HG03097 (cell line): ENCODE measurements at regions not wholly inside any gene's neighbourhood (a gene's known extent, or its start where the extent isn't known, plus 50 kb on each side); places are given as distances from the start of the nearest gene placed in this dataset.

Source experiments
- ATAC-seq: cut with Tn5 transposase; IDR thresholded peaks from one replicate; pipeline ENCODE4 v1.9.1; 2021; ENCODE audit not compliant: unreplicated experiment, low FRiP score

DNA sequence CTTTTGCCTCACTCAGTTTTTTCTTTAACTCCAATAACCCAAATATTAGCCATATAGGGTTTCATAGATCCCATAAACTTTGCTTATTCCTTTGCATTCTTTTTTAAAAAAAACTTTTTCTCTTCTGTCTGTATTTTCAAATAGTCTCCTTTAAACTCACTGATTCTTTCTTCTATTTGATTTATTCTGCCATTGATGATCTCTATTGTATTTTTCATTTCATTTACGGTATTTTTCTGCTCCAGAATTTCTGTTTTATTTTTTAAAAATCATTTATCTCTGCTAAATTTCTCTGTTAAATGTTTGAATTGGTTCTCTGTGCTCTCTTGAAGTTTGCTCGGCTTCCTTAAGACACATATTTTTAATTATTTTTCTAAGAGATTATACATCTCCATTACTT lies 573.3 kb upstream of the MAN1A1 start:
- no peak for ATAC-seq

DNA sequence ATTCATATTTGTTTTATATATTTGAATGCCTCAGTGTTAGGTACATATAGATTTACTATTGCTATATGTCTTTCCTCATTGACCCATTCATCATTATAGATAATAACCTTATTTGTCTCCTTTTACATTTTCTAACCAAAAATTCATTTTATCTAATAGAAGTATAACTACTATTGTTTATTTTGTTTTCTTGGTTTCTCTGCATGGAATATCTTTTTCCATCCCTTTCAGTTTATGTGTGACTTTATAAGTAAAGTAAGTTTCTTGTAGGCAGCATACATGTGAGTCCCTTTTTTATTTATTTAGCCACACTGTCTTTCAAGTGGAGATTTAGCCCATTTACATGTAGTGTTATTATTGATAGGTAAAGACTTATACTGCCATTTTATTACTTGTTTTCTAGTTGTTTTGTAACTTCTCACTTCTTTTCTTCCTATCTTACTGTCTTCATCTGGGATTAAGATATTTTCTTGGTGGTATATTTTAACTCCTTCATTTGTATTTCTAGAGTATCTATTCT lies 572.0 kb upstream of the MAN1A1 start:
- no peak for ATAC-seq

- ATAC-seq = no peak
These were observed 567.6 kb upstream of the MAN1A1 start for GRCh38 chr6:119917186-119917585.

DNA sequence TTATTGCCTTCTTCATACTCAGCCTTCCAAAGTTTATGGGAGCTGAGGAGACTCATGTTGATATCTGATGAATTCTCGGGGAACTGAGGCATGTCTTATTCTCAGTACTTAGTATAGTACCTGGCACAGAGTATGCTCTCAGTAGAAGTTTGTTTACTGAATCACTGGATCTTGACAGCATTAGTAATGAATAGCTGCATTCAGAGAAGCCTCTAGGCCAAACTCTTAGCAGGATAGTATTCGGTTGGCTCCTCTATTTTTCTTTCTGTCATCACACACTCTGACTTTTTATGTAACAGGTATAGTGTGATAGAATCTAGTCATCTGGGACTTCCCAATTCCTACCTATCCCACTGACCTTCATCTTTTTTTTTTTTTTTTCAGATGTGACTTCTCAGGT lies 566.4 kb upstream of the MAN1A1 start:
- ATAC-seq = no peak

GRCh38 chr6:119908157-119908556 lies 558.6 kb upstream of the MAN1A1 start:
- no peak for ATAC-seq

- no peak for ATAC-seq
These were observed 553.1 kb upstream of the MAN1A1 start for GRCh38 chr6:119902681-119903080.

- ATAC-seq = no peak
These were observed 547.2 kb upstream of the MAN1A1 start for GRCh38 chr6:119896806-119897205.

GRCh38 chr6:119895626-119896025 lies 546.1 kb upstream of the MAN1A1 start:
- no peak for ATAC-seq

DNA sequence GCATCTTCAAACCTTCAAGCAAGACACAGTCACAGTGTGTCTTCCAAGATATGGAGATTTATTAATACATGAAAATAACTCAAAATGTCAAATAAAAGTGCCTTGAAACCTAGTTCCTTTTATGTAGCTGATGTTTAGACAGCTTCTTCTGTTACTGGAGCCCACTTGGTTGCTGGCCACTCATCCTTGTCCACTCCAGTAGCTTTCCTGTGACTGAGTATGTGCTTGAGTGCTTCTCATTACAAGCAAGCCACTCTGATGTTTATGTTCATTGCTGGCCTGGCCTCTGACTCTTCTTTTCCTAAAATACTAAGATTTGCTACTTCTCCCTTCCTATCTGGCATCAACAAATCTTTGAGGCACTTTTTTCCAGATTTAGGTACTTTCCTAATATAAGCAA lies 545.2 kb upstream of the MAN1A1 start:
- ATAC-seq = no peak

GRCh38 chr6:119891644-119892043 lies 542.1 kb upstream of the MAN1A1 start:
- no peak for ATAC-seq

DNA sequence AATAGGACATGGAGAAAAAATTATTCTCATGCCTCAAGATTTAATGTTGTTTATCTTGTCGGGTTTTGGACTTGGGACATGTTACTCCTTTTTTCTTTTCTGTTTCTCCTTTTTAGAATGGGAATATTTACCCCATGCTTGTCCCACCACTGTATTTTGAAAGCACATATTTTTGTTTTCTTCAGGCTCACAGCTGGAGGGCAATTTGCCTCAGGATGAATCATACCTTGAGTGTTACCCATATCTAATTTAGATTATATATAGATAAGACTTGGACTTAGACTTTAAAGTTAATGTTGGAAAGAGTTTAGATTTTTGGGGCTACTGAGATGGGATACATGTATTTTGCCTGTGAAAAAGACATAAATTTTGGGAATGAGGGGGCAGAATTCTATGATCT lies 541.6 kb upstream of the MAN1A1 start:
- ATAC-seq = no peak

DNA sequence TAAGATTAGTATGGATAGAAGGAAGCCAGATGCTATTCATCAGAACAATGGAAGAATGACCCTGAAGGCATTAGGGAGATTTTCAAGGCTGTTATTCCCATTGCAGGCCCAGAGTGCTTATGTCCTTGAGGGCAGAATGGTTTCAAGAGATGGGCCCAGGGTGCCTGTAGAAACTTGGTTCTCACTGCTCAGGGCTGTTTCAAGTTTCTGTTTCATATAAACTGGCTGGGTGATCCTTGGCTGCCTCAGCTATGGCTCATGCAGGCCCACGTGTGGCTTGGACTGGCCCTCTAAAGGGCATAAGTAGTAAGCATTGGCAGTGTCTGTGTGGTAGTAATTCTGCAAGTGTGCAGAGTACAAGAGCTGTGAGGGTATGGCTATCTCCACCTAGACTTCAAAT lies 540.9 kb upstream of the MAN1A1 start:
- ATAC-seq = no peak

- ATAC-seq = no peak
These were observed 538.1 kb upstream of the MAN1A1 start for GRCh38 chr6:119887666-119888065.

GRCh38 chr6:119881416-119881815 lies 531.9 kb upstream of the MAN1A1 start:
- ATAC-seq = no peak

- no peak for ATAC-seq
These were observed 531.3 kb upstream of the MAN1A1 start for GRCh38 chr6:119880840-119881239.

DNA sequence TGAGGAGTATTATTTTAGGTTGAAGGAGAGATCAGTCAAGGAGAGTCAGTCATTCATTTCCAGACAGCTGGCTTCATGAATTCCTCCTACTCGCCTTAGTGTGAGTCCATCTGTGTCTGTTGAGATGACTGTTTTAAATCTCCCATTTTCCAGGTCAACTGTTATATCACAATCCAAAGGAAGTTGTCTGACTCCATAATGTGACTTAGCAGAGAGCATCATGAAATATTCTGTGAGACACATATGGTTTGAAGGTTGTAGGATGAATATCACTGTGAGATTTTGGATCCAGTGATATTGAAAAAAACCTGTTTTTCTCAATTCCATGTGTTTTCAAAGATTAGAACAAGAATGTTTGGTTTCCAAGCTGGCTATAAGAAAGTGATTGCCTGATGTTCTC lies 530.2 kb upstream of the MAN1A1 start:
- ATAC-seq = no peak

DNA sequence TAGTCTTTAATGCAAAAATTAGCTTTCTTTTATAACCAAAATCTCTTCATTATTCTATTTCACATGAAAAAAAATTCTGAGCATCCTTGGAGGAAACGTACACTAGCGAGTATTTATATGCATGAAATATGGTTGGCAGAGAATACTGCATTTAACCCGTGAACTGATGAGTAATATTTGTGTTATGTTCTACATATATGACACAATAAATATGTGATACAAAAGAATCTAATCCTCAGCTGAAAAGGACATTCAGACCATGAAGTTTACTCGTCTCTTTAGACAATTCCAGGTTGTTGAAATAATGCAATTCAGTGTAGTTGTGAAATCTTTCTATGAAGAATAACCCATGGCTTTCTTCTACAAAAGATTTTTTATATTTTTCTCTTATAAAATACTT lies 524.8 kb upstream of the MAN1A1 start:
- ATAC-seq = no peak

DNA sequence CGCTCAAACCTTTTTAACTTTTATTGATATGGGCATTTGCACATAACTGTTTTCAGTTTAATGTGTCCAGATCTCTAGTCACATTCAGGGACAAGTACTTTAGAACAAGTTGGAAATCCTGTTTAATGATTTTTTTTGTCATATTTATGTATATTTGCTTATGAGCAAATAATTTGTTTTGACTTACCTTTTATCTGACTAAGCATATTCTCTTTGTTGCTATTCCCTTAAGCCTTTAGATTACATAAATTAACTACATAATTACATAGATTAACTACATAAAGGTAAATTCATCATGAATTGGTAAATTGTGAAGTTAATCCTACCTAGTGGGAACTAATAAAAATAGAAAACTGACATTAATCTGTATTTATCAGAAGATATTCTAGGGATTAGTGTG lies 523.5 kb upstream of the MAN1A1 start:
- ATAC-seq = no peak

GRCh38 chr6:119871520-119871919 lies 522.0 kb upstream of the MAN1A1 start:
- no peak for ATAC-seq

DNA sequence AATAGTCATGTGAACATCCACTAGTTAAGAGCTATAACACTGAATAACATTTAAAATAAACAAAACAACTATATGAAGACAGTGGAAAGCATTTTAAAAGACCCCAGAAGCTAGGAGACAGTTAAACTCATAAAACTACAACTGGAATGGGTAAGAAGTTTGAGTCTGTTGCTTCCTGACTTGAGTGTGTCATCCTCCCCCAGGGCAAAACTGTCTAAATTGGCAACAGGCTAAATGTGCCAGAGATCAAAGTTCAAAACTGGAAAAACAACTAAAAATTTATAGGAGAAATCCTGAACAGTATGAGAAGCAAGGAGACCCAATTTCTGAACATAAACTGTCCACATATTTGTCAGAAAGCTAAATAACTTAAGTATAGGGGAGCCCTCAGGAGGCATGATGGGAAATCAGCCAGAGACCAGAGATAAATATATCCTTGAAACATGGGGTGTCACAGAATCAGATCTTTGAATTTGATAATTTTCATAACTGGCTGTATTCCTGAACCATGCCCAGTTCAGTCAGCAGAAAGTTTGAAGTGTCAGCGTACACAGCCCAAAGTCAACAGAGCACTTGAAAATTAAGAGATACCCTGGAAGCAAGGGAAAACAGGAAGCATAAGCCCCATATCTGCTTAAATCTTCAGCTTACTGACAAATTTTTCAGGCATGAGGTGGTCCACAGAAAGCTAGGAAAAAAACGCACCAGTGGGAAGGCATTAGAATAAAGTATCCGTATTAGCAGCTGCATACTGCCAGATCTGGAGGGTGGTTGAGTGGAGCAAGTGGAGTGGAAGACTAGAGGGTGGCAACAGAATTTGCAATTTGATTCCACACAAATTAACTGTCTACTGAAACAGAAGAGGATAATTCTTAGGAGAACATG lies 516.1 kb upstream of the MAN1A1 start:
- ATAC-seq = no peak

DNA sequence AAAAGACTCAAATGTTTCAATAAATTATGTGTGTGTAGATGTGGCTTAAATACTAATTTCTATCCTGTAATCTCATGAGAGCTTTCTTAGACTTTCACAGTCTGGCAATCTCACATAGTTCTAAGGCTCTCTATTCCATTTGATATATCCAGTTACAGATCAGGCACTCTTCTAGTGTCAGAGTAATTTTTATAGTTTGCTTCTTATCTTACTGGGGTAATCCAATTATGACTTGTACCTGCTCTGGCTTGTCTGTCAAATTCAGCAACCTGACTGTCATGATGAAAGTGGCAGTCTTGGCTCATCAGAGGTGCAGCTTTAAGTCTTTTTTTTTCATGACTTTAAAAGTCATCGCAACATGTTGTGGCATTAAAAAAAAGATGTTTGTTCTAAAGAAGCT lies 513.2 kb upstream of the MAN1A1 start:
- no peak for ATAC-seq

GRCh38 chr6:119858901-119859300 lies 509.3 kb upstream of the MAN1A1 start:
- ATAC-seq = no peak
